K562 (cell line): ENCODE measurements at regions not wholly inside any gene's neighbourhood (a gene's known extent, or its start where the extent isn't known, plus 50 kb on each side); places are given as distances from the start of the nearest gene placed in this dataset.

Experiments
- ATAC-seq: fragments of 200-7000 bp; cut with Tn5 transposase; 3 replicates; pipeline ENCODE4 v1.9.1; 2020; ENCODE audit warnings: moderate library complexity
- BruUV-seq: library from RNA; stranded (reverse); fragments of 400-500 nt; replicated peaks from 2 replicates; lab custom pipeline; 2021; lab: Mats Ljungman, UMichigan
- CTCF ChIA-PET: fragments of 300-600 bp; formaldehyde crosslinking; extraction: SDS; loops from one replicate; lab custom pipeline; 2021; ENCODE audit warnings: low intra/inter-chr PET ratio; lab: Yijun Ruan, JAX
- POLR2A ChIA-PET: fragments of 300-600, 350-650 bp; sonication (Branson Sonifier 250); formaldehyde crosslinking; extraction: SDS; loops from one replicate; lab custom pipeline; 2021; ENCODE audit warnings: antibody characterized with exemption, inconsistent platforms; lab: Yijun Ruan, JAX
- DNase-seq, 4 experiments: peaks; one replicate each; pipeline versions ENCODE4 v3.0.0 to v3.0.0-alpha.2; 2011 to 2018; ENCODE audit warnings: low spot score in 3 of 4, mixed read lengths in 3 of 4; ENCODE audit errors: extremely low read depth in 1 of 4
- FAIRE-seq: peaks from 2 replicates; lab custom pipeline; 2011; peaks lifted over from hg19 to GRCh38; lab: Jason Lieb, UNC
- H2AFZ ChIP-seq: 2 replicates; pipeline ENCODE4 v1.6.0; 2011; ENCODE audit warnings: low read depth, low read length, control low read depth, inconsistent platforms
- H3K27ac ChIP-seq: fragments of 200-600 bp; 3 replicates; pipeline ENCODE4 v1.8.0; 2011; ENCODE audit warnings: low read depth, mild to moderate bottlenecking, control low read depth, inconsistent platforms, low read length, moderate library complexity, mixed read lengths; ENCODE audit errors: extremely low read depth
- H3K27me3 ChIP-seq, 2 experiments: fragments of 300-600 bp in 1 of 2; 2 replicates in 1 of 2; 3 replicates in 1 of 2; pipeline versions ENCODE4 v1.6.0 to v1.8.0; 2011; ENCODE audit warnings: inconsistent platforms in 2 of 2, low read length in 2 of 2, mild to moderate bottlenecking in 1 of 2, mixed read lengths in 1 of 2, moderate library complexity in 1 of 2; ENCODE audit not compliant: control insufficient read depth in 2 of 2, insufficient read depth in 2 of 2
- H3K36me3 ChIP-seq: fragments of 300-600 bp; 3 replicates; pipeline ENCODE4 v1.8.0; 2011; ENCODE audit warnings: mild to moderate bottlenecking, low read length, inconsistent platforms; ENCODE audit not compliant: control insufficient read depth, insufficient read depth
- H3K4me1 ChIP-seq, 2 experiments: fragments of 200-600 bp in 1 of 2; replicated peaks in 1 of 2; 2 replicates in 1 of 2; 3 replicates in 1 of 2; pipeline versions ENCODE4 v1.5.1 to v1.8.0; 2011; ENCODE audit warnings: inconsistent platforms in 2 of 2, low read length in 2 of 2, mild to moderate bottlenecking in 1 of 2, mixed read lengths in 1 of 2, moderate library complexity in 1 of 2; ENCODE audit not compliant: control insufficient read depth in 2 of 2, insufficient read depth in 2 of 2
- H3K4me2 ChIP-seq: 2 replicates; pipeline ENCODE4 v1.6.1; 2011; ENCODE audit warnings: low read length, control low read depth, inconsistent platforms, mixed read lengths; ENCODE audit not compliant: insufficient read depth
- H3K4me3 ChIP-seq: fragments of 200-600 bp; sonication (generic), shearing (Covaris generic); 2 replicates; pipeline ENCODE4 v1.5.1; 2016; ENCODE audit warnings: control low read depth, inconsistent platforms
- H3K79me2 ChIP-seq: fragments of 200-600 bp; 3 replicates; pipeline ENCODE4 v1.8.0; 2011; ENCODE audit warnings: low read length, inconsistent platforms; ENCODE audit not compliant: control insufficient read depth, insufficient read depth
- H3K9ac ChIP-seq, 2 experiments: 2 replicates each; pipeline versions ENCODE4 v1.6.0 to v1.6.1; 2011; ENCODE audit warnings: low read depth in 2 of 2, low read length in 2 of 2, control low read depth in 1 of 2, inconsistent platforms in 1 of 2, mild to moderate bottlenecking in 1 of 2, mixed read lengths in 1 of 2; ENCODE audit not compliant: insufficient read depth in 1 of 2
- H3K9me1 ChIP-seq: one replicate; pipeline ENCODE4 v1.6.0; 2011; ENCODE audit warnings: inconsistent platforms, mild to moderate bottlenecking, low read length, moderate library complexity; ENCODE audit not compliant: control insufficient read depth, insufficient read depth
- H3K9me3 ChIP-seq: replicated peaks from 2 replicates; pipeline ENCODE4 v1.5.1; 2011; ENCODE audit warnings: low read depth, low read length, inconsistent platforms; ENCODE audit not compliant: control insufficient read depth, insufficient read depth
- H4K20me1 ChIP-seq: replicated peaks from 2 replicates; pipeline ENCODE4 v1.6.1; 2011; ENCODE audit warnings: low read length, inconsistent platforms, mixed read lengths; ENCODE audit not compliant: control insufficient read depth, insufficient read depth
- BHLHE40 ChIP-seq: IDR thresholded peaks from 2 replicates; pipeline ENCODE4 v1.6.1; 2011; ENCODE audit warnings: low read length, improper control_type of control experiment
- BRD4 ChIP-seq: fragments of 200-600 bp; sonication (generic); IDR thresholded peaks from 2 replicates; pipeline ENCODE4 v1.6.1; 2017; ENCODE audit warnings: inconsistent platforms
- CBFA2T2 ChIP-seq: fragments of 450-650 bp; conservative IDR thresholded peaks from 2 replicates; pipeline ENCODE4 v1.6.1; 2017; ENCODE audit warnings: mild to moderate bottlenecking
- CBFA2T3 ChIP-seq: fragments of 450-650 bp; IDR thresholded peaks from 2 replicates; pipeline ENCODE4 v1.6.1; 2017
- CEBPB ChIP-seq: fragments of 450-650 bp; IDR thresholded peaks from 2 replicates; pipeline ENCODE4 v1.6.1; 2016; ENCODE audit warnings: missing genetic modification characterization, missing compliant biosample characterization
- DPF2 ChIP-seq: fragments of 450-650 bp; IDR thresholded peaks from 2 replicates; pipeline ENCODE4 v1.6.1; 2016
- EHMT2 ChIP-seq: fragments of 450-650 bp; IDR thresholded peaks from 2 replicates; pipeline ENCODE4 v1.6.1; 2018; ENCODE audit warnings: antibody characterized with exemption
- FOSL1 ChIP-seq: fragments of 200-800 bp; sonication (Bioruptor generic); conservative IDR thresholded peaks from 2 replicates; pipeline ENCODE4 v1.6.1; 2016; ENCODE audit warnings: missing genetic modification characterization, missing compliant biosample characterization
- HNRNPLL ChIP-seq: fragments of 200-400 bp; formaldehyde crosslinking; IDR thresholded peaks from 2 replicates; pipeline ENCODE4 v1.6.1; 2017; ENCODE audit warnings: low read length, low read depth, mild to moderate bottlenecking; ENCODE audit not compliant: poor library complexity, severe bottlenecking
- KAT2B ChIP-seq: IDR thresholded peaks from one replicate; pipeline ENCODE4 v1.6.1; 2012; ENCODE audit warnings: low read depth, mild to moderate bottlenecking, control low read depth, inconsistent platforms, low read length, moderate library complexity
- KLF1 ChIP-seq: fragments of 450-650 bp; IDR thresholded peaks from 2 replicates; pipeline ENCODE4 v1.6.1; 2016; ENCODE audit warnings: missing genetic modification characterization, missing compliant biosample characterization
- MCM2 ChIP-seq: fragments of 450-650 bp; IDR thresholded peaks from 2 replicates; pipeline ENCODE4 v1.6.1; 2017; ENCODE audit warnings: low read depth, mild to moderate bottlenecking
- RCOR1 ChIP-seq, 2 experiments: IDR thresholded peaks; 2 replicates each; pipeline ENCODE4 v1.6.1; 2012; ENCODE audit warnings: low read depth in 2 of 2, low read length in 2 of 2, borderline replicate concordance in 1 of 2, improper control_type of control experiment in 1 of 2
- SMAD4 ChIP-seq: fragments of 250-450 bp; sonication (Bioruptor Pico); conservative IDR thresholded peaks from 2 replicates; pipeline ENCODE4 v1.8.0; 2021; ENCODE audit warnings: inconsistent platforms, mild to moderate bottlenecking, moderate library complexity
- SPI1 ChIP-seq: IDR thresholded peaks from 2 replicates; pipeline ENCODE4 v1.6.1; 2011; ENCODE audit warnings: low read depth, low read length, control low read depth, borderline replicate concordance
- SREBF1 ChIP-seq: fragments of 150-350 bp; IDR thresholded peaks from 2 replicates; pipeline ENCODE4 v1.6.1; 2014; ENCODE audit warnings: antibody characterized with exemption, low read depth, low read length, borderline replicate concordance
- SUPT5H ChIP-seq: fragments of 450-650 bp; IDR thresholded peaks from 2 replicates; pipeline ENCODE4 v1.6.1; 2016
- TAL1 ChIP-seq: fragments of 450-650 bp; IDR thresholded peaks from 2 replicates; pipeline ENCODE4 v1.6.1; 2016; ENCODE audit warnings: mild to moderate bottlenecking
- TEAD4 ChIP-seq, 2 experiments: sonication (generic) in 1 of 2; formaldehyde crosslinking in 1 of 2; IDR thresholded peaks; 2 replicates each; pipeline versions ENCODE4 v1.6.1 to v1.8.0; 2012 to 2022; ENCODE audit warnings: borderline replicate concordance in 1 of 2, inconsistent platforms in 1 of 2, low read length in 1 of 2, mild to moderate bottlenecking in 1 of 2, missing genetic modification reagents in 1 of 2
- ZFP1 ChIP-seq: fragments of 450-650 bp; formaldehyde crosslinking; IDR thresholded peaks from 2 replicates; pipeline ENCODE4 v1.4.0; 2020; ENCODE audit warnings: mild to moderate bottlenecking, mixed read lengths
- ZNF589 ChIP-seq: fragments of 200-800 bp; sonication (Bioruptor generic); IDR thresholded peaks from 2 replicates; pipeline ENCODE4 v1.6.1; 2016; ENCODE audit warnings: low read depth, missing genetic modification characterization, missing compliant biosample characterization
- WGBS: fragments of 100-300 bp; shearing (Covaris generic); methylation state at CpG from one replicate; pipeline ENCODE4 v1.1.6; 2016; ENCODE audit warnings: low coverage, mixed read lengths; ENCODE audit not compliant: insufficient coverage; ENCODE audit errors: missing lambda C conversion rate; 5-methylcytosine and 5-hydroxymethylcytosine counted together
- in situ Hi-C: fragments of 300-500 bp; cut with MboI; formaldehyde crosslinking; loops from 4 replicates; pipeline ENCODE4 v1.15.0; 2018; ENCODE audit warnings: inconsistent platforms, mixed read lengths
- intact Hi-C: fragments of 100-400 bp; cut with micrococcal nuclease; formaldehyde crosslinking; loops from 2 replicates; pipeline ENCODE4 v1.14.2; 2022
- TF ChIP-seq, protein P1 (sequence below): fragments of 250-450 bp; sonication (Bioruptor Pico); IDR thresholded peaks from 2 replicates; pipeline ENCODE4 v1.4.0; 2020
- TF ChIP-seq, protein P2 (sequence below), 2 experiments: fragments of 450-650 bp in 1 of 2; IDR thresholded peaks; 2 replicates each; pipeline ENCODE4 v1.6.1; 2011 to 2017; ENCODE audit warnings: low read depth in 2 of 2, antibody characterized with exemption in 1 of 2, borderline replicate concordance in 1 of 2, low read length in 1 of 2, mild to moderate bottlenecking in 1 of 2, mixed read lengths in 1 of 2; ENCODE audit not compliant: control insufficient read depth in 1 of 2

DNA sequence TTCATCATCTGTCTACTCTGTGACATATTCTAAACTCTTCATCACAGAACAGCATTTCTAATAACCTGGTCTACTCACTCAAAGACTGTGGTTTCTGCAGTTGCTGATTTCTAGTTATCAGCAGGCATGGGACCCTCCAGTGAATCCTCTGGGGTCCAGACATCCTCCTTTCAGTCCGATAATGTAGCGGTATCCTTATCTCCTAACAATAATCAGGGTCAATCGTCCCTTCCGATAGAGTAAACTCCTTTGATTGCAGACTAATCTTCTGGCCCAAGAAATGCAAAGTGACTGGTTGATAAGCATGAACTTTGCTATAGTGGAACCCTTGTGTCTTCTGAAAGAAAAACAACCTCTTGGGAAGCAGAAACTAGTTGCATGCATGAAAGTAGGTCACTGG is 1209.8 kb upstream of the CELF2 start:
- CTCF ChIA-PET: no interaction called here
- ATAC-seq (no peak), FAIRE-seq (no peak)
- TF ChIP-seq MCM2 (no peak), TAL1 (peak; percentile 44; the same call in 1 of the 2 replicates), KAT2B (no peak), ZFP1 (CRISPR knock-in tag) (0 out of 2 replicates have a peak, but pooled peaks have one; percentile 3), HNRNPLL (no peak), BRD4 (no peak), KLF1 (tag) (no peak), SPI1 (no peak), RCOR1 (IDR thresholded peaks at IDR 0.05; ENCODE audit: borderline replicate concordance in 1 of 2, low read depth in 2 of 2, low read length in 2 of 2) (peak in 1 of 2 experiments; percentile 51; a peak in 1 of 4 replicates), ZNF589 (CRISPR knock-in tag) (no peak), TEAD4 (IDR thresholded peaks at IDR 0.05; ENCODE audit: low read length) (peak; percentile 37; the same call in 1 of the 2 replicates), TEAD4 (CRISPR knock-in tag; IDR thresholded peaks at IDR 0.05; ENCODE audit: borderline replicate concordance) (no peak), CBFA2T2 (peak; percentile 62), EHMT2 (no peak), CEBPB (no peak), CBFA2T3 (peak; percentile 73), BHLHE40 (no peak), SUPT5H (no peak), DPF2 (no peak), SMAD4 (CRISPR knock-in tag) (peak; percentile 40; the same call in 1 of the 2 replicates), SREBF1 (no peak), FOSL1 (0 out of 2 replicates have a peak, but pooled peaks have one; percentile 19)
- TF ChIP-seq, protein P1, sequence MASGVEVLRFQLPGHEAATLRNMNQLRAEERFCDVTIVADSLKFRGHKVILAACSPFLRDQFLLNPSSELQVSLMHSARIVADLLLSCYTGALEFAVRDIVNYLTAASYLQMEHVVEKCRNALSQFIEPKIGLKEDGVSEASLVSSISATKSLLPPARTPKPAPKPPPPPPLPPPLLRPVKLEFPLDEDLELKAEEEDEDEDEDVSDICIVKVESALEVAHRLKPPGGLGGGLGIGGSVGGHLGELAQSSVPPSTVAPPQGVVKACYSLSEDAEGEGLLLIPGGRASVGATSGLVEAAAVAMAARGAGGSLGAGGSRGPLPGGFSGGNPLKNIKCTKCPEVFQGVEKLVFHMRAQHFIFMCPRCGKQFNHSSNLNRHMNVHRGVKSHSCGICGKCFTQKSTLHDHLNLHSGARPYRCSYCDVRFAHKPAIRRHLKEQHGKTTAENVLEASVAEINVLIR: no peak
- TF ChIP-seq, protein P2, sequence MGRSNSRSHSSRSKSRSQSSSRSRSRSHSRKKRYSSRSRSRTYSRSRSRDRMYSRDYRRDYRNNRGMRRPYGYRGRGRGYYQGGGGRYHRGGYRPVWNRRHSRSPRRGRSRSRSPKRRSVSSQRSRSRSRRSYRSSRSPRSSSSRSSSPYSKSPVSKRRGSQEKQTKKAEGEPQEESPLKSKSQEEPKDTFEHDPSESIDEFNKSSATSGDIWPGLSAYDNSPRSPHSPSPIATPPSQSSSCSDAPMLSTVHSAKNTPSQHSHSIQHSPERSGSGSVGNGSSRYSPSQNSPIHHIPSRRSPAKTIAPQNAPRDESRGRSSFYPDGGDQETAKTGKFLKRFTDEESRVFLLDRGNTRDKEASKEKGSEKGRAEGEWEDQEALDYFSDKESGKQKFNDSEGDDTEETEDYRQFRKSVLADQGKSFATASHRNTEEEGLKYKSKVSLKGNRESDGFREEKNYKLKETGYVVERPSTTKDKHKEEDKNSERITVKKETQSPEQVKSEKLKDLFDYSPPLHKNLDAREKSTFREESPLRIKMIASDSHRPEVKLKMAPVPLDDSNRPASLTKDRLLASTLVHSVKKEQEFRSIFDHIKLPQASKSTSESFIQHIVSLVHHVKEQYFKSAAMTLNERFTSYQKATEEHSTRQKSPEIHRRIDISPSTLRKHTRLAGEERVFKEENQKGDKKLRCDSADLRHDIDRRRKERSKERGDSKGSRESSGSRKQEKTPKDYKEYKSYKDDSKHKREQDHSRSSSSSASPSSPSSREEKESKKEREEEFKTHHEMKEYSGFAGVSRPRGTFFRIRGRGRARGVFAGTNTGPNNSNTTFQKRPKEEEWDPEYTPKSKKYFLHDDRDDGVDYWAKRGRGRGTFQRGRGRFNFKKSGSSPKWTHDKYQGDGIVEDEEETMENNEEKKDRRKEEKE (IDR thresholded peaks at IDR 0.05; ENCODE audit: borderline replicate concordance in 1 of 2, control insufficient read depth in 1 of 2, low read depth in 2 of 2, low read length in 1 of 2): no peak

More for the DNA sequence above, 1209.8 kb upstream of the CELF2 start:
- Histone ChIP-seq H4K20me1 (no peaks in the 10 kb centered on the region), H3K4me2 (no peak overlapping the region), H3K27me3 (no peaks in the 10 kb centered on the region), H3K4me1 (no peaks in the 10 kb centered on the region), H2AFZ (no peak overlapping the region), H3K9me1 (no peaks in the 10 kb centered on the region), H3K36me3 (no peaks in the 10 kb centered on the region), H3K79me2 (no peaks in the 10 kb centered on the region), H3K4me3 (no peak overlapping the region), H3K27ac (no peak overlapping the region), H3K9me3 (no peaks in the 10 kb centered on the region; the same call in 1 of the 2 replicates), H3K9ac (no peak overlapping the region)
- in situ Hi-C loops: no loop called here
- no TSS peak for BruUV-seq
- peak in 1 of 4 experiments; percentile 11 for DNase-seq
- POLR2A ChIA-PET: no interaction called here
- 0% methylated on average over 4 of the region's 4 CpGs for WGBS
- intact Hi-C loops: no loop called here
